Vagina (tissue), 2 donors: ENCODE measurements at regions not wholly inside any gene's neighbourhood (a gene's known extent, or its start where the extent isn't known, plus 50 kb on each side); places are given as distances from the start of the nearest gene placed in this dataset.

ENCODE experiments used
- DNase-seq, 2 donors: peaks; one replicate each; pipeline ENCODE4 v3.0.0-alpha.2; 2017; ENCODE audit errors: extremely low spot score in 2 of 2
- H3K27ac ChIP-seq: fragments of 200-600 bp; sonication (generic); one replicate; pipeline ENCODE4 v1.5.1; 2019
- H3K27me3 ChIP-seq: fragments of 200-600 bp; sonication (generic); one replicate; pipeline ENCODE4 v1.5.1; 2019
- H3K36me3 ChIP-seq, 2 donors: fragments of 200-600 bp; sonication (generic); one replicate each; pipeline ENCODE4 v1.5.1; 2017 to 2019
- H3K4me1 ChIP-seq: fragments of 200-600 bp; sonication (generic); one replicate; pipeline ENCODE4 v1.5.1; 2019
- H3K4me3 ChIP-seq, 2 donors: fragments of 200-600 bp; sonication (generic); 1 replicate in 1 of 2; 2 replicates in 1 of 2; pipeline ENCODE4 v1.5.1; 2016 to 2019
- H3K9me3 ChIP-seq: fragments of 200-600 bp; sonication (generic); one replicate; pipeline ENCODE4 v1.5.1; 2019
- CTCF ChIP-seq, 3 experiments: fragments of 450-650 bp in 2 of 3; fragments of 200-600 bp in 1 of 3; sonication (generic) in 1 of 3; IDR thresholded peaks; one replicate each; pipeline ENCODE4 v1.5.1; 2017 to 2019; ENCODE audit warnings: antibody characterized with exemption in 3 of 3, mild to moderate bottlenecking in 2 of 3, moderate library complexity in 2 of 3
- POLR2A ChIP-seq, 2 donors: fragments of 450-650 bp; IDR thresholded peaks; one replicate each; pipeline ENCODE4 v1.6.1; 2017; ENCODE audit warnings: antibody characterized with exemption in 2 of 2, mild to moderate bottlenecking in 2 of 2, moderate library complexity in 2 of 2
- POLR2AphosphoS5 ChIP-seq, 2 donors: sonication (generic); formaldehyde crosslinking; IDR thresholded peaks; one replicate each; pipeline ENCODE4 v1.9.0; 2017; ENCODE audit warnings: antibody characterized with exemption in 2 of 2, mild to moderate bottlenecking in 2 of 2, low read depth in 1 of 2; ENCODE audit not compliant: insufficient read depth in 1 of 2
- intact Hi-C: fragments of 100-400 bp; cut with DNase I; formaldehyde crosslinking; loops from one replicate; pipeline ENCODE4 v1.15.1; 2023

- TF ChIP-seq POLR2AphosphoS5 (IDR thresholded peaks at IDR 0.05; ENCODE audit: insufficient read depth in 1 of 2, low read depth in 1 of 2) = no peak
- TF ChIP-seq POLR2A (IDR thresholded peaks at IDR 0.05) = no peak
- TF ChIP-seq CTCF (IDR thresholded peaks at IDR 0.05) = no peak
- Histone ChIP-seq H3K36me3 (no peaks in the 10 kb centered on the region), H3K27me3 (no peaks in the 10 kb centered on the region), H3K4me1 (peaks cover 9% of the 10 kb centered on the region), H3K27ac (no peak overlapping the region), H3K4me3 (no peak overlapping the region), H3K9me3 (no peaks in the 10 kb centered on the region)
- DNase-seq = no peak
- intact Hi-C loops = no loop called here
Observed at GRCh38 chr2:239504643-239505235, 103.9 kb upstream of the HDAC4 start.

- intact Hi-C loops = no loop called here
- no peak overlapping the region for H3K4me3 ChIP-seq
- H3K36me3 ChIP-seq = no peaks in the 10 kb centered on the region
- no peaks in the 10 kb centered on the region for H3K9me3 ChIP-seq
- H3K27me3 ChIP-seq = no peaks in the 10 kb centered on the region
- H3K4me1 ChIP-seq = peaks cover 23% of the 10 kb centered on the region
- no peak for DNase-seq
- TF ChIP-seq POLR2A (IDR thresholded peaks at IDR 0.05) = no peak
- TF ChIP-seq POLR2AphosphoS5 (IDR thresholded peaks at IDR 0.05; ENCODE audit: insufficient read depth in 1 of 2, low read depth in 1 of 2) = no peak
- no peak for TF ChIP-seq CTCF (IDR thresholded peaks at IDR 0.05)
- no peak overlapping the region for H3K27ac ChIP-seq
Observed at GRCh38 chr2:239502430-239503186, 101.8 kb upstream of the HDAC4 start.

- intact Hi-C loops = no loop called here
- no peaks in the 10 kb centered on the region for H3K9me3 ChIP-seq
- H3K4me3 ChIP-seq = no peak overlapping the region
- TF ChIP-seq POLR2AphosphoS5 (IDR thresholded peaks at IDR 0.05; ENCODE audit: insufficient read depth in 1 of 2, low read depth in 1 of 2) (peak in 1 of 2 donors; percentile 7), CTCF (IDR thresholded peaks at IDR 0.05) (no peak)
- peaks cover 23% of the 10 kb centered on the region for H3K4me1 ChIP-seq
- H3K27ac ChIP-seq = peak overlapping the region; percentile 74
- DNase-seq = no peak
- H3K36me3 ChIP-seq = no peaks in the 10 kb centered on the region
- no peaks in the 10 kb centered on the region for H3K27me3 ChIP-seq
Observed at GRCh38 chr2:239500574-239501550, 100.0 kb upstream of the HDAC4 start.

GRCh38 chr2:239499726-239500573, 99.1 kb upstream of the HDAC4 start:
- TF ChIP-seq POLR2A (IDR thresholded peaks at IDR 0.05) = no peak
- TF ChIP-seq POLR2AphosphoS5 (IDR thresholded peaks at IDR 0.05; ENCODE audit: insufficient read depth in 1 of 2, low read depth in 1 of 2) = peak in 1 of 2 donors; percentile 12
- H3K36me3 ChIP-seq = no peaks in the 10 kb centered on the region
- DNase-seq = no peak
- no peak overlapping the region for H3K4me3 ChIP-seq
- intact Hi-C loops = no loop called here
- H3K9me3 ChIP-seq = no peaks in the 10 kb centered on the region
- peaks cover 23% of the 10 kb centered on the region for H3K4me1 ChIP-seq
- no peaks in the 10 kb centered on the region for H3K27me3 ChIP-seq
- H3K27ac ChIP-seq = peak overlapping the region; percentile 74
